ENCODE measurements at regions not wholly inside any gene's neighbourhood (a gene's known extent, or its start where the extent isn't known, plus 50 kb on each side); places are given as distances from the start of the nearest gene placed in this dataset.

- H3K4me3 ChIP-seq (ENCODE audit: low read depth in 2 of 2, low read length in 2 of 2), result no peak overlapping the region
- no peak for ATAC-seq
- no peak overlapping the region for H3K27ac ChIP-seq (ENCODE audit: low read length)
- POLR2A ChIA-PET, result no interaction called here
- no peaks in the 10 kb centered on the region for H3K27me3 ChIP-seq (ENCODE audit: control insufficient read depth, insufficient read depth, low read length)
- DNase-seq (ENCODE audit: low read depth, low spot score), result no peak
- no peaks in the 10 kb centered on the region for H3K36me3 ChIP-seq (ENCODE audit: control insufficient read depth, insufficient read depth, low read length)
- BruUV-seq (replicated peaks), result no TSS peak
- no peaks in the 10 kb centered on the region for H3K4me1 ChIP-seq (ENCODE audit: control insufficient read depth, insufficient read depth, low read length)
- TF ChIP-seq REST (IDR thresholded peaks at IDR 0.05; ENCODE audit: insufficient read depth in 1 of 2, low read depth in 2 of 2, low read length in 1 of 2) (no peak), TCF7L2 (IDR thresholded peaks at IDR 0.05; ENCODE audit: low read depth, low read length) (no peak), CTCF (IDR thresholded peaks at IDR 0.05) (no peak), SIN3A (IDR thresholded peaks at IDR 0.05; ENCODE audit: borderline replicate concordance, insufficient read depth, low read depth, low read length) (no peak), POLR2AphosphoS5 (IDR thresholded peaks at IDR 0.05; ENCODE audit: low read depth, low read length) (no peak)
- CTCF ChIA-PET, result no interaction called here
- intact Hi-C loops (cut with micrococcal nuclease; ENCODE audit: unreplicated experiment), result no loop called here
- H3K9me3 ChIP-seq (ENCODE audit: control insufficient read depth, insufficient read depth, low read depth, low read length), result no peaks in the 10 kb centered on the region
- in situ Hi-C loops (cut with HindIII; ENCODE audit: low pct_unique_long_range_greater_than_20kb, low sequenced_read_pairs), result no loop called here
Observed at GRCh38 chr6:84526631-84527030, 237.8 kb downstream of the TBX18 start.

- ChIA-PET CTCF (no interaction called here), POLR2A (no interaction called here)
- intact Hi-C loops (cut with micrococcal nuclease; ENCODE audit: unreplicated experiment) (no loop called here), in situ Hi-C loops (cut with HindIII; ENCODE audit: low pct_unique_long_range_greater_than_20kb, low sequenced_read_pairs) (no loop called here)
- Histone ChIP-seq H3K27ac (ENCODE audit: low read length) (no peak overlapping the region), H3K4me1 (ENCODE audit: control insufficient read depth, insufficient read depth, low read length) (no peaks in the 10 kb centered on the region), H3K36me3 (ENCODE audit: control insufficient read depth, insufficient read depth, low read length) (no peaks in the 10 kb centered on the region), H3K4me3 (ENCODE audit: low read depth in 2 of 2, low read length in 2 of 2) (no peak overlapping the region), H3K9me3 (ENCODE audit: control insufficient read depth, insufficient read depth, low read depth, low read length) (no peaks in the 10 kb centered on the region), H3K27me3 (ENCODE audit: control insufficient read depth, insufficient read depth, low read length) (no peaks in the 10 kb centered on the region)
- DNase-seq (ENCODE audit: low read depth, low spot score), result no peak
- TF ChIP-seq TCF7L2 (IDR thresholded peaks at IDR 0.05; ENCODE audit: low read depth, low read length), result no peak
- TF ChIP-seq SIN3A (IDR thresholded peaks at IDR 0.05; ENCODE audit: borderline replicate concordance, insufficient read depth, low read depth, low read length), result no peak
- TF ChIP-seq REST (IDR thresholded peaks at IDR 0.05; ENCODE audit: insufficient read depth in 1 of 2, low read depth in 2 of 2, low read length in 1 of 2), result no peak
- no peak for TF ChIP-seq CTCF (IDR thresholded peaks at IDR 0.05)
- no peak for TF ChIP-seq POLR2AphosphoS5 (IDR thresholded peaks at IDR 0.05; ENCODE audit: low read depth, low read length)
- no TSS peak for BruUV-seq (replicated peaks)
- no peak for ATAC-seq
Observed at GRCh38 chr6:84525907-84526306, 238.5 kb downstream of the TBX18 start.
